ENCODE measurements at regions not wholly inside any gene's neighbourhood (a gene's known extent, or its start where the extent isn't known, plus 50 kb on each side); places are given as distances from the start of the nearest gene placed in this dataset.

- Histone ChIP-seq H2AFZ (ENCODE audit: low read length) (no peak overlapping the region), H3K9me3 (replicated peaks; ENCODE audit: insufficient read depth, low read length) (no peaks in the 10 kb centered on the region), H3K27me3 (replicated peaks; ENCODE audit: insufficient read depth, low read length) (no peaks in the 10 kb centered on the region), H3K4me2 (ENCODE audit: low read depth, low read length) (no peak overlapping the region), H3K4me1 (ENCODE audit: low read length) (no peaks in the 10 kb centered on the region), H3K36me3 (replicated peaks; ENCODE audit: insufficient read depth, low read length) (no peaks in the 10 kb centered on the region), H3K27ac (ENCODE audit: low read length) (no peak overlapping the region), H4K20me1 (ENCODE audit: insufficient read depth, low read length) (no peaks in the 10 kb centered on the region), H3K9ac (ENCODE audit: low read length) (no peak overlapping the region), H3K4me3 (ENCODE audit: low read length) (no peak overlapping the region), H3K79me2 (ENCODE audit: low read length) (no peaks in the 10 kb centered on the region), H3K9me2 (replicated peaks; ENCODE audit: insufficient read depth, low read length) (no peaks in the 10 kb centered on the region), H3F3A (ENCODE audit: insufficient read depth, low read length) (no peaks in the 10 kb centered on the region)
- DNase-seq: no peak
- TF ChIP-seq EZH2phosphoT487 (IDR thresholded peaks at IDR 0.05; ENCODE audit: low read length) (no peak), EZH2 (optimal IDR thresholded peaks at IDR 0.05; ENCODE audit: low read depth, low read length) (no peak), CTCF (IDR thresholded peaks at IDR 0.05; ENCODE audit: low read length) (no peak)
Observed at GRCh38 chr7:93044147-93044810, 73.5 kb downstream of the SAMD9 start.

- H3F3A ChIP-seq (ENCODE audit: insufficient read depth, low read length): no peaks in the 10 kb centered on the region
- no peak overlapping the region for H3K4me3 ChIP-seq (ENCODE audit: low read length)
- no peaks in the 10 kb centered on the region for H4K20me1 ChIP-seq (ENCODE audit: insufficient read depth, low read length)
- no peak overlapping the region for H3K27ac ChIP-seq (ENCODE audit: low read length)
- no peak overlapping the region for H2AFZ ChIP-seq (ENCODE audit: low read length)
- H3K9me3 ChIP-seq (replicated peaks; ENCODE audit: insufficient read depth, low read length): no peaks in the 10 kb centered on the region
- H3K27me3 ChIP-seq (replicated peaks; ENCODE audit: insufficient read depth, low read length): no peaks in the 10 kb centered on the region
- no peaks in the 10 kb centered on the region for H3K36me3 ChIP-seq (replicated peaks; ENCODE audit: insufficient read depth, low read length)
- H3K4me1 ChIP-seq (ENCODE audit: low read length): no peaks in the 10 kb centered on the region
- no peaks in the 10 kb centered on the region for H3K9me2 ChIP-seq (replicated peaks; ENCODE audit: insufficient read depth, low read length)
- no peak overlapping the region for H3K4me2 ChIP-seq (ENCODE audit: low read depth, low read length)
- no peaks in the 10 kb centered on the region for H3K79me2 ChIP-seq (ENCODE audit: low read length)
- DNase-seq: no peak
- no peak for TF ChIP-seq CTCF (IDR thresholded peaks at IDR 0.05; ENCODE audit: low read length)
- TF ChIP-seq EZH2 (optimal IDR thresholded peaks at IDR 0.05; ENCODE audit: low read depth, low read length): no peak
- no peak for TF ChIP-seq EZH2phosphoT487 (IDR thresholded peaks at IDR 0.05; ENCODE audit: low read length)
- no peak overlapping the region for H3K9ac ChIP-seq (ENCODE audit: low read length)
Observed at GRCh38 chr7:93043385-93043985, 74.3 kb downstream of the SAMD9 start.

GRCh38 chr7:93040355-93040754, 77.4 kb downstream of the SAMD9 start:
- Histone ChIP-seq H3K27me3 (replicated peaks; ENCODE audit: insufficient read depth, low read length) (no peaks in the 10 kb centered on the region), H4K20me1 (ENCODE audit: insufficient read depth, low read length) (no peaks in the 10 kb centered on the region), H3K9me2 (replicated peaks; ENCODE audit: insufficient read depth, low read length) (no peaks in the 10 kb centered on the region), H3K9ac (ENCODE audit: low read length) (no peak overlapping the region), H3K27ac (ENCODE audit: low read length) (no peak overlapping the region), H3K36me3 (replicated peaks; ENCODE audit: insufficient read depth, low read length) (no peaks in the 10 kb centered on the region), H3F3A (ENCODE audit: insufficient read depth, low read length) (peaks cover 10% of the 10 kb centered on the region), H3K9me3 (replicated peaks; ENCODE audit: insufficient read depth, low read length) (no peaks in the 10 kb centered on the region), H3K4me1 (ENCODE audit: low read length) (peaks cover 18% of the 10 kb centered on the region), H3K4me3 (ENCODE audit: low read length) (no peak overlapping the region), H3K4me2 (ENCODE audit: low read depth, low read length) (no peak overlapping the region), H3K79me2 (ENCODE audit: low read length) (no peaks in the 10 kb centered on the region), H2AFZ (ENCODE audit: low read length) (no peak overlapping the region)
- DNase-seq: no peak
- TF ChIP-seq EZH2phosphoT487 (IDR thresholded peaks at IDR 0.05; ENCODE audit: low read length) (no peak), EZH2 (optimal IDR thresholded peaks at IDR 0.05; ENCODE audit: low read depth, low read length) (no peak), CTCF (IDR thresholded peaks at IDR 0.05; ENCODE audit: low read length) (no peak)

All from MM.1S (cell line).